SK-N-SH (cell line): ENCODE measurements at regions not wholly inside any gene's neighbourhood (a gene's known extent, or its start where the extent isn't known, plus 50 kb on each side); places are given as distances from the start of the nearest gene placed in this dataset.

Source experiments
- CTCF ChIA-PET: fragments of 300-600, 350-600 bp; formaldehyde crosslinking; extraction: SDS; loops from one replicate; lab custom pipeline; 2021; lab: Yijun Ruan, JAX
- POLR2A ChIA-PET: fragments of 350-600 bp; sonication (Branson Sonifier 250); formaldehyde crosslinking; extraction: SDS; loops from one replicate; lab custom pipeline; 2020; ENCODE audit warnings: antibody characterized with exemption, inconsistent platforms; lab: Yijun Ruan, JAX
- DNase-seq: peaks from one replicate; pipeline ENCODE4 v3.0.0; 2012
- H2AFZ ChIP-seq: fragments of 200-600 bp; sonication (generic); 2 replicates; pipeline ENCODE4 v1.8.1; 2016; ENCODE audit warnings: antibody characterized with exemption, mild to moderate bottlenecking, low read depth
- H3F3A ChIP-seq: fragments of 200-600 bp; sonication (generic); replicated peaks from 2 replicates; pipeline ENCODE3; 2016; ENCODE audit warnings: antibody characterized with exemption, mild to moderate bottlenecking; ENCODE audit not compliant: insufficient read depth
- H3K27ac ChIP-seq, 2 experiments: fragments of 200-500 bp in 1 of 2; fragments of 200-600 bp in 1 of 2; sonication (Bioruptor generic) in 1 of 2; sonication (generic), shearing (Covaris generic) in 1 of 2; 2 replicates each; pipeline versions ENCODE4 v1.5.1 to v1.6.1; 2014 to 2016; ENCODE audit warnings: low read depth in 2 of 2, inconsistent platforms in 1 of 2, low read length in 1 of 2, mild to moderate bottlenecking in 1 of 2, mixed read lengths in 1 of 2
- H3K27me3 ChIP-seq: fragments of 200-600 bp; sonication (generic), shearing (Covaris generic); 2 replicates; pipeline ENCODE4 v1.6.1; 2016; ENCODE audit warnings: mixed run types; ENCODE audit not compliant: insufficient read depth
- H3K36me3 ChIP-seq, 2 experiments: fragments of 200-500 bp in 1 of 2; fragments of 200-600 bp in 1 of 2; sonication (Bioruptor generic) in 1 of 2; sonication (generic) in 1 of 2; replicated peaks in 1 of 2; 2 replicates each; pipeline versions ENCODE3 to v1.5.1; 2014 to 2016; ENCODE audit warnings: low read length in 1 of 2, mild to moderate bottlenecking in 1 of 2; ENCODE audit not compliant: insufficient read depth in 2 of 2, control insufficient read depth in 1 of 2
- H3K4me1 ChIP-seq, 2 experiments: fragments of 200-500 bp in 1 of 2; fragments of 200-600 bp in 1 of 2; sonication (Bioruptor generic) in 1 of 2; sonication (generic), shearing (Covaris generic) in 1 of 2; 2 replicates each; pipeline versions ENCODE4 v1.5.1 to v1.6.1; 2014 to 2016; ENCODE audit warnings: low read depth in 1 of 2, low read length in 1 of 2, mixed run types in 1 of 2; ENCODE audit not compliant: insufficient read depth in 2 of 2, control insufficient read depth in 1 of 2
- H3K4me2 ChIP-seq: fragments of 200-600 bp; sonication (generic), shearing (Covaris generic); 2 replicates; pipeline ENCODE4 v1.6.1; 2017; ENCODE audit warnings: mixed run types
- H3K4me3 ChIP-seq, 2 experiments: fragments of 200-500 bp in 1 of 2; fragments of 200-600 bp in 1 of 2; sonication (Bioruptor generic) in 1 of 2; sonication (generic), shearing (Covaris generic) in 1 of 2; 2 replicates each; pipeline versions ENCODE4 v1.5.1 to v1.8.1; 2014 to 2016; ENCODE audit warnings: low read depth in 2 of 2, inconsistent platforms in 1 of 2, low read length in 1 of 2, mild to moderate bottlenecking in 1 of 2, mixed read lengths in 1 of 2, moderate library complexity in 1 of 2
- H3K79me2 ChIP-seq: fragments of 200-600 bp; sonication (generic); 2 replicates; pipeline ENCODE4 v1.8.1; 2017; ENCODE audit warnings: mild to moderate bottlenecking; ENCODE audit not compliant: insufficient read depth
- H3K9ac ChIP-seq: fragments of 200-600 bp; sonication (generic); 2 replicates; pipeline ENCODE4 v1.6.1; 2017; ENCODE audit warnings: mixed run types
- H3K9me2 ChIP-seq: fragments of 200-600 bp; sonication (generic); 2 replicates; pipeline ENCODE4 v1.6.1; 2017; ENCODE audit warnings: mixed run types
- H3K9me3 ChIP-seq: fragments of 200-600 bp; sonication (generic); 2 replicates; pipeline ENCODE4 v1.6.1; 2017; ENCODE audit warnings: mixed run types, mild to moderate bottlenecking, moderate library complexity
- H4K20me1 ChIP-seq: fragments of 200-600 bp; sonication (generic); 2 replicates; pipeline ENCODE4 v1.6.1; 2017; ENCODE audit warnings: mild to moderate bottlenecking, mixed run types; ENCODE audit not compliant: insufficient read depth
- EP300 ChIP-seq, 2 experiments: IDR thresholded peaks; 2 replicates each; pipeline versions ENCODE4 v1.4.0 to v1.6.1; 2012; ENCODE audit warnings: borderline replicate concordance in 1 of 2, low read depth in 1 of 2, low read length in 1 of 2
- FOSL2 ChIP-seq: IDR thresholded peaks from 2 replicates; pipeline ENCODE4 v1.4.0; 2012; ENCODE audit warnings: low read depth, mild to moderate bottlenecking, moderate library complexity, borderline replicate concordance
- FOXM1 ChIP-seq: IDR thresholded peaks from 2 replicates; pipeline ENCODE4 v1.4.0; 2012; ENCODE audit warnings: low read depth, mild to moderate bottlenecking
- GABPA ChIP-seq: IDR thresholded peaks from 2 replicates; pipeline ENCODE4 v1.4.0; 2012; ENCODE audit warnings: low read depth, mild to moderate bottlenecking
- IRF3 ChIP-seq: fragments of 150-350 bp; IDR thresholded peaks from 2 replicates; pipeline ENCODE4 v1.6.1; 2016; ENCODE audit warnings: mild to moderate bottlenecking, low read depth, low read length
- JUND ChIP-seq: IDR thresholded peaks from 2 replicates; pipeline ENCODE4 v1.4.0; 2012
- MXI1 ChIP-seq: IDR thresholded peaks from 2 replicates; pipeline ENCODE4 v1.6.1; 2012; ENCODE audit warnings: mild to moderate bottlenecking, low read depth, low read length, improper control_type of control experiment
- NFIC ChIP-seq: IDR thresholded peaks from 2 replicates; pipeline ENCODE4 v1.4.0; 2012; ENCODE audit warnings: borderline replicate concordance
- PBX3 ChIP-seq: IDR thresholded peaks from 2 replicates; pipeline ENCODE4; 2012
- RAD21 ChIP-seq: IDR thresholded peaks from 2 replicates; pipeline ENCODE4 v1.6.1; 2012; ENCODE audit warnings: mild to moderate bottlenecking, low read length
- RCOR1 ChIP-seq: fragments of 150-350 bp; IDR thresholded peaks from 2 replicates; pipeline ENCODE4 v1.6.1; 2017; ENCODE audit warnings: antibody characterized with exemption, low read length
- RFX5 ChIP-seq: IDR thresholded peaks from 2 replicates; pipeline ENCODE4 v1.6.1; 2012; ENCODE audit warnings: mild to moderate bottlenecking, improper control_type of control experiment, low read length
- SIN3A ChIP-seq: IDR thresholded peaks from 2 replicates; pipeline ENCODE4 v1.6.1; 2012; ENCODE audit warnings: low read depth, mild to moderate bottlenecking, low read length, moderate library complexity, borderline replicate concordance
- SMC3 ChIP-seq: IDR thresholded peaks from 2 replicates; pipeline ENCODE4 v1.6.1; 2012; ENCODE audit warnings: low read depth, low read length, improper control_type of control experiment
- WGBS: methylation state at CpG from one replicate; pipeline ENCODE4 v1.1.6; 2017; ENCODE audit warnings: low lambda C conversion rate; 5-methylcytosine and 5-hydroxymethylcytosine counted together
- TF ChIP-seq, protein P1 (sequence below): IDR thresholded peaks from 2 replicates; pipeline ENCODE4 v1.6.1; 2012; ENCODE audit warnings: mild to moderate bottlenecking, low read depth, low read length, moderate library complexity

DNA sequence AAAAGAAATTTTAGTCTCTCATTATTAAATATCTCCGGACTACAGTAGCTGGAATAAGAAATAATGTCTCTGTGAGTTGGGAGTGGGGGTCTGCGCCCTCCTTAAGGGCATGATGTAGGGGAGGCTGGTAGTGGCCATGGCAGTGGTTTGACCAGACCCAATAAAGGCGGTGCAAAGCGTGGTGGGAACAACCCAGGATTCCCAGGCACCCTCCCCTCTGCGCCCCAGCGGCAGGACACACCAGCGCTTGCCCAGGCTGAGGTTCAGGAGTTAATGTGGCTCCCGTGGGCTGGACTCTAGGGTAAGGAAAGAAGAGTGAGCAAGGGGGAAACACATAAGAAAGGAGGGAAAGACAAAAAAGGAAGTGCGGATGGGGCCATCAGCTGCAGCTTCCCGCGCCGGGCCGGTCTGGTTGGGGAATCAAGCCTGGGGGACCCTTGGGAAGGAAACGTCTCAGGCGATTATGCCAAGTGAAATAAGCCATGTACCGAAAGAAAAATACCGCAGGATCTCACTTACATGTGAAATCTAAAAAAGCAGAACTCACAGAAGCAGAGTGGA lies 157.5 kb upstream of the SMIM31 start:
- no peaks in the 10 kb centered on the region for H3F3A ChIP-seq
- POLR2A ChIA-PET: no interaction called here
- no peaks in the 10 kb centered on the region for H3K79me2 ChIP-seq
- H3K27ac ChIP-seq: no peak overlapping the region
- H3K9me3 ChIP-seq: peaks cover 6% of the 10 kb centered on the region; the same call in 1 of the 2 replicates
- H3K4me1 ChIP-seq: no peaks in the 10 kb centered on the region
- no peak overlapping the region for H3K9ac ChIP-seq
- CTCF ChIA-PET: no interaction called here
- no peaks in the 10 kb centered on the region for H4K20me1 ChIP-seq
- no peaks in the 10 kb centered on the region for H3K27me3 ChIP-seq
- H3K4me2 ChIP-seq: no peak overlapping the region
- H2AFZ ChIP-seq: no peak overlapping the region
- TF ChIP-seq SMC3 (no peak), PBX3 (no peak), MXI1 (no peak), IRF3 (no peak), RFX5 (no peak), JUND (no peak), GABPA (no peak), EP300 (IDR thresholded peaks at IDR 0.05; ENCODE audit: borderline replicate concordance in 1 of 2, low read depth in 1 of 2, low read length in 1 of 2) (no peak), NFIC (no peak), FOXM1 (no peak), RAD21 (no peak), SIN3A (no peak), RCOR1 (no peak), FOSL2 (no peak)
- TF ChIP-seq, protein P1, sequence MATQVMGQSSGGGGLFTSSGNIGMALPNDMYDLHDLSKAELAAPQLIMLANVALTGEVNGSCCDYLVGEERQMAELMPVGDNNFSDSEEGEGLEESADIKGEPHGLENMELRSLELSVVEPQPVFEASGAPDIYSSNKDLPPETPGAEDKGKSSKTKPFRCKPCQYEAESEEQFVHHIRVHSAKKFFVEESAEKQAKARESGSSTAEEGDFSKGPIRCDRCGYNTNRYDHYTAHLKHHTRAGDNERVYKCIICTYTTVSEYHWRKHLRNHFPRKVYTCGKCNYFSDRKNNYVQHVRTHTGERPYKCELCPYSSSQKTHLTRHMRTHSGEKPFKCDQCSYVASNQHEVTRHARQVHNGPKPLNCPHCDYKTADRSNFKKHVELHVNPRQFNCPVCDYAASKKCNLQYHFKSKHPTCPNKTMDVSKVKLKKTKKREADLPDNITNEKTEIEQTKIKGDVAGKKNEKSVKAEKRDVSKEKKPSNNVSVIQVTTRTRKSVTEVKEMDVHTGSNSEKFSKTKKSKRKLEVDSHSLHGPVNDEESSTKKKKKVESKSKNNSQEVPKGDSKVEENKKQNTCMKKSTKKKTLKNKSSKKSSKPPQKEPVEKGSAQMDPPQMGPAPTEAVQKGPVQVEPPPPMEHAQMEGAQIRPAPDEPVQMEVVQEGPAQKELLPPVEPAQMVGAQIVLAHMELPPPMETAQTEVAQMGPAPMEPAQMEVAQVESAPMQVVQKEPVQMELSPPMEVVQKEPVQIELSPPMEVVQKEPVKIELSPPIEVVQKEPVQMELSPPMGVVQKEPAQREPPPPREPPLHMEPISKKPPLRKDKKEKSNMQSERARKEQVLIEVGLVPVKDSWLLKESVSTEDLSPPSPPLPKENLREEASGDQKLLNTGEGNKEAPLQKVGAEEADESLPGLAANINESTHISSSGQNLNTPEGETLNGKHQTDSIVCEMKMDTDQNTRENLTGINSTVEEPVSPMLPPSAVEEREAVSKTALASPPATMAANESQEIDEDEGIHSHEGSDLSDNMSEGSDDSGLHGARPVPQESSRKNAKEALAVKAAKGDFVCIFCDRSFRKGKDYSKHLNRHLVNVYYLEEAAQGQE: no peak
- H3K9me2 ChIP-seq: no peaks in the 10 kb centered on the region
- WGBS: 40% methylated on average over 16 of the region's 17 CpGs
- no peak overlapping the region for H3K4me3 ChIP-seq
- no peak for DNase-seq
- H3K36me3 ChIP-seq: no peaks in the 10 kb centered on the region
